ENCODE measurements at regions not wholly inside any gene's neighbourhood (a gene's known extent, or its start where the extent isn't known, plus 50 kb on each side); places are given as distances from the start of the nearest gene placed in this dataset.

DNA sequence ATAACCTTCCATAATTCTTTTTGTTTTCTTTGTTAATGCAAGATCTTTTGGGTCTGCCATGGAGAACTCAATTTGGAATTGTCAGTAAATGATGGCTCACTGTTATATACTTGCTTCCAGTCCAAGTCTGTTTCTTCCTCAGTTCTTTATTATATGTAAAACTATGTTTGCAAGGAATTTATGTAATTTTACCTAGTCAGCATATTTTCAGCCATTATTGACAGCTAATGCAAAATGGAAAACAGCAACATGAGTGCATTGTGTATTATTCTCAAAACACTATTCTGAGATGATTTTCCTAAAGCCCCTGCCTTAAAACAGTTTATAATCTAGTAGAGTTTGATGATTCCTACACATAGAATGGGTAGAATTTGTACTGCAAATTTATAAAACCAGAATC, 167.5 kb downstream of the TANC2 start:
- Histone ChIP-seq H3K36me3 (no peaks in the 10 kb centered on the region), H3K27me3 (no peaks in the 10 kb centered on the region), H3K9me3 (no peaks in the 10 kb centered on the region), H3K4me3 (no peak overlapping the region), H3K27ac (no peak overlapping the region), H3K4me1 (no peaks in the 10 kb centered on the region), H3K9ac (ENCODE audit: low read depth in 2 of 2, low read length in 2 of 2) (no peak overlapping the region)
- TF ChIP-seq, protein P1, sequence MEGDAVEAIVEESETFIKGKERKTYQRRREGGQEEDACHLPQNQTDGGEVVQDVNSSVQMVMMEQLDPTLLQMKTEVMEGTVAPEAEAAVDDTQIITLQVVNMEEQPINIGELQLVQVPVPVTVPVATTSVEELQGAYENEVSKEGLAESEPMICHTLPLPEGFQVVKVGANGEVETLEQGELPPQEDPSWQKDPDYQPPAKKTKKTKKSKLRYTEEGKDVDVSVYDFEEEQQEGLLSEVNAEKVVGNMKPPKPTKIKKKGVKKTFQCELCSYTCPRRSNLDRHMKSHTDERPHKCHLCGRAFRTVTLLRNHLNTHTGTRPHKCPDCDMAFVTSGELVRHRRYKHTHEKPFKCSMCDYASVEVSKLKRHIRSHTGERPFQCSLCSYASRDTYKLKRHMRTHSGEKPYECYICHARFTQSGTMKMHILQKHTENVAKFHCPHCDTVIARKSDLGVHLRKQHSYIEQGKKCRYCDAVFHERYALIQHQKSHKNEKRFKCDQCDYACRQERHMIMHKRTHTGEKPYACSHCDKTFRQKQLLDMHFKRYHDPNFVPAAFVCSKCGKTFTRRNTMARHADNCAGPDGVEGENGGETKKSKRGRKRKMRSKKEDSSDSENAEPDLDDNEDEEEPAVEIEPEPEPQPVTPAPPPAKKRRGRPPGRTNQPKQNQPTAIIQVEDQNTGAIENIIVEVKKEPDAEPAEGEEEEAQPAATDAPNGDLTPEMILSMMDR (IDR thresholded peaks at IDR 0.05) = no peak
- intact Hi-C loops (cut with DNase I) = no loop called here
- no peak for DNase-seq

DNA sequence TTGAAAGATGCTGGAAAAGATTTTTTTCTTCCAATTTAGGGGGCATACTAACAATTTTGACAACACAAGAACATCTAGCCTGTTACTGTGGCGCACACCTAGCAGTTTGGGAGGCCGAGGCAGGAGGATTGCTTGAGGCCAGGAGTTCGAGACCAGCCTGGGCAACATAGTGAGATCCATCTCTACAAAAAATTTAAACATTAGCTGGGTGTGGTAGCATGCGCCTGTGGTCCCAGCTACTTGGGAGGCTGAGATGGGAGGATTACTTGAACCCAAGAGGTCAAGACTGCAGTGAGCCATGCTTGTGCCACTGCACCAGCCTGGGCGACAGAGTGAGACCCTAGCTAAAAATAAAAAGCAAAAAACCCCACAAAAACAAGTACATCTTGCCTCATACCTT, 168.8 kb downstream of the TANC2 start:
- no peaks in the 10 kb centered on the region for H3K27me3 ChIP-seq
- no peak overlapping the region for H3K4me3 ChIP-seq
- TF ChIP-seq, protein P1 (IDR thresholded peaks at IDR 0.05) = no peak
- intact Hi-C loops (cut with DNase I) = no loop called here
- no peak for DNase-seq
- H3K36me3 ChIP-seq = no peaks in the 10 kb centered on the region
- no peaks in the 10 kb centered on the region for H3K9me3 ChIP-seq
- H3K27ac ChIP-seq = no peak overlapping the region
- H3K9ac ChIP-seq (ENCODE audit: low read depth in 2 of 2, low read length in 2 of 2) = no peak overlapping the region
- H3K4me1 ChIP-seq = no peaks in the 10 kb centered on the region

DNA sequence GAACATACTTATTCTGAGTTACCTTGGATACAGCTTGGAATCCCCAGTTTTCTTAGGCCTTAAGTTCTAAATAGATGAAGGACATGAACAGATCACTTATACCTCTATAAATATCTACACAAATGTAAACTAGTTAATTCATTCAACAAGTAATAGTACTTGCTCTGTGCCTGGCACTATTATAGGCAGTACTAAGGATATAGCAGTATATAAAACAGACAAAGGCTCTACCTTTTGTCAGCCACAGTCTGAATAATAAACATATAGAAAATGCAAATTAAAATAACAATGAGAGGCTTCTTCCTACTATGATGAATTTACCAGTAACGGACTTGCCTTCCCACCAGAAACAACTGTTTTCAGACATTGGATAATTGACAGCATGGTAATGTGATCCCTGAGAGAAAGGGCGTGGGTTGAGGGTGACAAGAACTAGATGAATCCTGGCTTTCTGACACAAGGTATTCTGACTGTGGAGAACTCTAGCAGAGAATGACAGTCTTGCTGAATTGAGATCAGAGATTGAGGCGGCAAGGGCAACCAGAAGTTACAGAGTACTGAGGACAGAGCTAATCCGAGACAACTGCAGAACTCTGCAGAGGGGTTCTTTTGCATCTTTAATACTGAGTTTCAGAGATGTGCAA, 170.5 kb downstream of the TANC2 start:
- no peaks in the 10 kb centered on the region for H3K36me3 ChIP-seq
- H3K4me1 ChIP-seq = no peaks in the 10 kb centered on the region
- intact Hi-C loops (cut with DNase I) = no loop called here
- no peak overlapping the region for H3K9ac ChIP-seq (ENCODE audit: low read depth in 2 of 2, low read length in 2 of 2)
- no peak for DNase-seq
- no peaks in the 10 kb centered on the region for H3K27me3 ChIP-seq
- no peak overlapping the region for H3K4me3 ChIP-seq
- H3K9me3 ChIP-seq = no peaks in the 10 kb centered on the region
- TF ChIP-seq, protein P1 (IDR thresholded peaks at IDR 0.05) = no peak
- no peak overlapping the region for H3K27ac ChIP-seq

DNA sequence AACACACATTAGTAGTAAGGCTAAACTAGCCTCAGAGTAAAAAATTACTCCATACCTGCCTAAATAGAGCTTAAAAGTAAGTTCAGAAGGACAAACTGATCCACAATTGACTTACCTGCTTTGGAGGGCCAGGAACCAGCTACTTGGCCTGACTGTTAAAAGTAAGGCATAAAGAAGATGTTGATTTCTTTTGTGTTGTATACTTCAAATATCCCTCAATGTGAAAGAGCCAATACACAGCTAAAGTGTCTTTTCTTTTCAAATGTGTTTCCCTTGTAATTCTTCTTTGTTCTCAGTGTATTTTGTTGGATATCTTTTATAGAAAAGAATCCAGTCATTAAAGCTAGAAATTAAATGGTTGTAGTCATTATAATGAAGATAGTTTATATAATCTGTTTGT, 171.1 kb downstream of the TANC2 start:
- Histone ChIP-seq H3K4me3 (no peak overlapping the region), H3K4me1 (no peaks in the 10 kb centered on the region), H3K9me3 (no peaks in the 10 kb centered on the region), H3K27me3 (no peaks in the 10 kb centered on the region), H3K27ac (no peak overlapping the region), H3K36me3 (no peaks in the 10 kb centered on the region), H3K9ac (ENCODE audit: low read depth in 2 of 2, low read length in 2 of 2) (no peak overlapping the region)
- no peak for DNase-seq
- intact Hi-C loops (cut with DNase I) = no loop called here
- TF ChIP-seq, protein P1 (IDR thresholded peaks at IDR 0.05) = no peak

DNA sequence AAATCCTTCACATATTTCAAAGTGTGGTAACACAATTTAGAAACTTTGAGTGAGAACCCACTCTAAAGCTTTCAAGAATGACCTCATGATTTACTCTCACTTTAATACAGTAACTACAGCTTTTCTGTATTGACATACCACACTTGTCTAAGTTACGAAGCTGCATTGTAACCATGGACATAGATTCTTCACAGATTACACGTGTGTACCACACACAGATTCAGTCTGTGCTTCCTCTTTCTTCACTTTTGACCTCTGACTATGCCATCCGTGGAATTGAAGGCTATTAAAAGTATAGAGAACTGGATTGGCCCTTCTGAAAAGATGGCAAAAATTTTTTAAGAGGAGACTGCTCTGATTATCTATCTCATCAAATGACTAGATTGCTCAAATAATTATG, 172.7 kb downstream of the TANC2 start:
- intact Hi-C loops (cut with DNase I) = no loop called here
- TF ChIP-seq, protein P1 (IDR thresholded peaks at IDR 0.05) = no peak

More for the DNA sequence above, 172.7 kb downstream of the TANC2 start:
- Histone ChIP-seq H3K4me3 (no peak overlapping the region), H3K27me3 (no peaks in the 10 kb centered on the region), H3K9ac (ENCODE audit: low read depth in 2 of 2, low read length in 2 of 2) (no peak overlapping the region), H3K36me3 (no peaks in the 10 kb centered on the region), H3K4me1 (no peaks in the 10 kb centered on the region), H3K9me3 (no peaks in the 10 kb centered on the region), H3K27ac (no peak overlapping the region)
- DNase-seq = no peak

All from colonic mucosa (tissue), 4 donors.